ENCODE measurements at regions not wholly inside any gene's neighbourhood (a gene's known extent, or its start where the extent isn't known, plus 50 kb on each side); places are given as distances from the start of the nearest gene placed in this dataset.
"Not testable (repeated sequence)": the region's sequence is repeated elsewhere in the genome, so short reads cannot be mapped to it uniquely, and the experiment has no call there.

- no peak for DNase-seq
These were observed 183.8 kb upstream of the EYA4 start for GRCh38 chr6:133057352-133057751.

- no peak for DNase-seq
These were observed 179.1 kb upstream of the EYA4 start for GRCh38 chr6:133062077-133062476.

- no peak for DNase-seq
These were observed 178.4 kb upstream of the EYA4 start for GRCh38 chr6:133062696-133063306.

GRCh38 chr6:133067960-133068359, 173.2 kb upstream of the EYA4 start:
- no peak for DNase-seq

- DNase-seq, result no peak
These were observed 170.6 kb upstream of the EYA4 start for GRCh38 chr6:133070410-133071043.

- no peak for DNase-seq
These were observed 161.3 kb upstream of the EYA4 start for GRCh38 chr6:133079901-133080300.

- DNase-seq, result no peak
These were observed 157.7 kb upstream of the EYA4 start for GRCh38 chr6:133083248-133083967.

- DNase-seq, result no peak
These were observed 155.7 kb upstream of the EYA4 start for GRCh38 chr6:133085471-133085870.

- DNase-seq, result no peak
These were observed 155.3 kb upstream of the EYA4 start for GRCh38 chr6:133085896-133086295.

- DNase-seq, result no peak
These were observed 152.0 kb upstream of the EYA4 start for GRCh38 chr6:133088931-133089695.

- DNase-seq, result no peak
These were observed 149.0 kb upstream of the EYA4 start for GRCh38 chr6:133092199-133092598.

- DNase-seq, result no peak
These were observed 148.4 kb upstream of the EYA4 start for GRCh38 chr6:133092771-133093170.

GRCh38 chr6:133093211-133093610, 147.9 kb upstream of the EYA4 start:
- not testable (repeated sequence) for DNase-seq

GRCh38 chr6:133093956-133094355, 147.2 kb upstream of the EYA4 start:
- DNase-seq, result no peak

GRCh38 chr6:133097208-133097607, 143.9 kb upstream of the EYA4 start:
- no peak for DNase-seq

- no peak for DNase-seq
These were observed 141.6 kb upstream of the EYA4 start for GRCh38 chr6:133099573-133099972.

- DNase-seq, result no peak
These were observed 140.3 kb upstream of the EYA4 start for GRCh38 chr6:133100865-133101264.

GRCh38 chr6:133101790-133102189, 139.4 kb upstream of the EYA4 start:
- no peak for DNase-seq

GRCh38 chr6:133106934-133107333, 134.2 kb upstream of the EYA4 start:
- no peak for DNase-seq

GRCh38 chr6:133108419-133108818, 132.7 kb upstream of the EYA4 start:
- no peak for DNase-seq

- DNase-seq, result no peak
These were observed 126.2 kb upstream of the EYA4 start for GRCh38 chr6:133114973-133115372.

GRCh38 chr6:133115946-133116345, 125.2 kb upstream of the EYA4 start:
- DNase-seq, result no peak

GRCh38 chr6:133128191-133128590, 113.0 kb upstream of the EYA4 start:
- DNase-seq, result no peak

- DNase-seq, result no peak
These were observed 111.6 kb upstream of the EYA4 start for GRCh38 chr6:133129556-133129955.
